NCI-H146 treated with DMSO at 0.1 percent for 48 hours (cell line): ENCODE measurements at regions not wholly inside any gene's neighbourhood (a gene's known extent, or its start where the extent isn't known, plus 50 kb on each side); places are given as distances from the start of the nearest gene placed in this dataset.

ENCODE experiments used
- DNase-seq: peaks from one replicate; lab custom pipeline; 2025; ENCODE audit not compliant: unreplicated experiment; lab: John Stamatoyannopoulos, UW

DNA sequence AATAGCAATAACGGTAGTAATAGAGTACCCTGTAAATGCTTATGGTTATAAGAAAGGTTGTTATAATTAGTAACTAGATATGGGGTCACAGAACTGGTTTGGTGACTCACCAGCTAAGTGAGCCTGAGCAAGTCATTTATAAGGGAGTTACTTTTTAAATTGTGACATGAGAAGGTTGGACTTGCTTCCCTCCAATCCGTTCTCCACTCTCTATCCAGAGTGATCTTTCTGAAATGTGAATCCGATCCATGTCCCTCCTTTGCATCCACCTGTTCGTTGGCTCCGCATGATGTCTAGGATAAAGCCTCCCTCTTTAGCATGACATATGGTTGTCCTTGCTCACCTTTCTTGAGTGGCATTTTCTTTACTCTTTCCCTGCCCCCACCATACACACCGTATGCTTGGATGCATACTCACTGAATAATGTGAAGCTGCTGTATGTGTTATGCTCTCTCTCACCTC, 83.1 kb downstream of the CDC42EP3 start:
- DNase-seq, result no peak

DNA sequence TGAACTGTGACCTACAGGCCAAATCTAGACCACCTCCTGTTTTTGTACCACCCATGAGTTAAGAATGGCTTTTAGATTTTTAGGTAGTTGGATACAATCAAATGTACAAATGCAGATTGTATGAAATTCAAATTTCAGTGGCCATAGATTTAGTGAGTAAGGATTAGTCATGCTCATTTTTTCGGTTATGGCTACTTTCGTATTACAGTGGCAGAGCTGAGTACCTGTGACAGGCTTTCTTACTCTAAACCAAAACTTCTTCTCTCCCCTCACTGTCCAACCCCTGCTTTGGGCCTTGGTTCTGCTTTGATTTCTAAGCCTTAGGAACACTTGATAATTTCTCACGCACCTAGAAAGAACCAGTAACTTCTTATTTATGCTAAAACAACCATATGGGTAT, 82.1 kb downstream of the CDC42EP3 start:
- DNase-seq, result no peak

GRCh38 chr2:37590119-37590571, 81.3 kb downstream of the CDC42EP3 start:
- DNase-seq, result no peak
